Stimulated activated effector memory CD8-positive, alpha-beta T cell treated with anti-CD3 and anti-CD28 coated beads, Interleukin-12 subunit alpha, Interleukin-12 subunit beta, amount 100 ng/mL, for 72 hours (primary cell): ENCODE measurements at regions not wholly inside any gene's neighbourhood (a gene's known extent, or its start where the extent isn't known, plus 50 kb on each side); places are given as distances from the start of the nearest gene placed in this dataset.
"Not testable (repeated sequence)": the region's sequence is repeated elsewhere in the genome, so short reads cannot be mapped to it uniquely, and the experiment has no call there.

Experiments
- ATAC-seq: fragments of 150-1000 bp; cut with Tn5 transposase; 2 replicates; pipeline ENCODE4 v1.10.0; 2021
- DNase-seq, 2 donors: peaks; one replicate each; pipeline ENCODE4 v3.0.0; 2021 to 2022; ENCODE audit warnings: low spot score in 2 of 2
- H3K27ac Mint-ChIP-seq: one replicate; pipeline ENCODE4 v1.8.0; 2022; ENCODE audit warnings: mild to moderate bottlenecking, mixed read lengths
- H3K36me3 Mint-ChIP-seq: one replicate; pipeline ENCODE4 v1.8.0; 2022; ENCODE audit warnings: mild to moderate bottlenecking, mixed read lengths
- H3K4me1 Mint-ChIP-seq: one replicate; pipeline ENCODE4 v1.8.0; 2022; ENCODE audit warnings: mixed read lengths
- H3K4me3 Mint-ChIP-seq: one replicate; pipeline ENCODE4 v1.8.0; 2022; ENCODE audit warnings: mild to moderate bottlenecking, mixed read lengths
- H3K9me3 Mint-ChIP-seq: one replicate; pipeline ENCODE4 v1.8.0; 2022; ENCODE audit warnings: mixed read lengths

- Mint-ChIP-seq H3K27ac (peak overlapping the region; percentile 78), H3K36me3 (peaks cover 75% of the 10 kb centered on the region), H3K9me3 (no peaks in the 10 kb centered on the region), H3K4me1 (peaks cover 16% of the 10 kb centered on the region), H3K4me3 (no peak overlapping the region)
- ATAC-seq (no peak), DNase-seq (no peak)
These were observed 194.9 kb downstream of the UTRN start for GRCh38 chr6:144479991-144480390.

GRCh38 chr6:144480473-144480872, 195.3 kb downstream of the UTRN start:
- H3K4me1 Mint-ChIP-seq = peaks cover 13% of the 10 kb centered on the region
- H3K4me3 Mint-ChIP-seq = no peak overlapping the region
- H3K27ac Mint-ChIP-seq = no peak overlapping the region
- no peaks in the 10 kb centered on the region for H3K9me3 Mint-ChIP-seq
- ATAC-seq (no peak), DNase-seq (no peak)
- H3K36me3 Mint-ChIP-seq = peaks cover 75% of the 10 kb centered on the region

- peak overlapping the region; percentile 45 for H3K27ac Mint-ChIP-seq
- H3K4me1 Mint-ChIP-seq = peaks cover 6% of the 10 kb centered on the region
- no peak overlapping the region for H3K4me3 Mint-ChIP-seq
- H3K9me3 Mint-ChIP-seq = no peaks in the 10 kb centered on the region
- ATAC-seq = no peak
- DNase-seq = no peak
- H3K36me3 Mint-ChIP-seq = peaks cover 78% of the 10 kb centered on the region
These were observed 196.4 kb downstream of the UTRN start for GRCh38 chr6:144481527-144481926.

DNA sequence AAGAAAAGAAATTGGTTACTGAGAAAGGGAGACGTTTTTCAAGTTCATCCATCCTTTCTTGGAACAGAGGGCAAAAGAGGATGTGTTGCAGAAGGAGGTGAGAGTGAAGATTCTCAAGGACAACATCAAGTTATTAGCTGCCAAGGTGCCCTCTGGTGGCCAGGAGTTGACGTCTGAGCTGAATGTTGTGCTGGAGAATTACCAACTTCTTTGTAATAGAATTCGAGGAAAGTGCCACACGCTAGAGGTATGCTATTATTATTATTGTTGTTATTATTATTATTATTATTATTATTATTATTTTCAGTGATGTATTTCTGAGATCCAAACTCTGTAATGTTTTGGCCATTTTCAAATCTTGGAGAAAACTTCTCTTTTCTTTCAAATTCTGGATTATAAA, 197.0 kb downstream of the UTRN start:
- ATAC-seq = peak; percentile 80
- Mint-ChIP-seq H3K27ac (peak overlapping the region; percentile 45), H3K4me3 (no peak overlapping the region), H3K36me3 (peaks cover 77% of the 10 kb centered on the region), H3K4me1 (peaks cover 5% of the 10 kb centered on the region), H3K9me3 (no peaks in the 10 kb centered on the region)
- DNase-seq = peak; percentile 38 to 70

DNA sequence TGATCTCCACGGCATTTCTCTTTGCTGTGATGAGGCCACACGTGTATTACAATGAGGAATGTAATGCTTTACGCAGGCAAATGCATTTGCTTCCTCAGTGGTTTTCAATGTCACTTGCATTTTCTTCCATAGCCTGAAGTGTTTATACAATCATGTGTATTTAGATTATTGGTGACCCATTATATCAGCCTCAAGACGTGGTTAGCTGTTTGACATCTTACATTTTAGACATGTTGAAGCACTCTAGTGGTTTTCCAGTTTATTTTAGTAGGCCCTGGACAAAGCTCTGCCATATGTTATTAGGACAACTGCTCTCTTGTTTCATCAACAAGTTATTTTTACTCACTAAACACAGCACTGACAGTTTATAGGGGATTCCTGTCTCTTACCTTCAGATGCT, 200.4 kb downstream of the UTRN start:
- no peak overlapping the region for H3K4me3 Mint-ChIP-seq
- H3K27ac Mint-ChIP-seq = no peak overlapping the region
- no peaks in the 10 kb centered on the region for H3K4me1 Mint-ChIP-seq
- peaks cover 73% of the 10 kb centered on the region for H3K36me3 Mint-ChIP-seq
- DNase-seq (no peak), ATAC-seq (no peak)
- no peaks in the 10 kb centered on the region for H3K9me3 Mint-ChIP-seq

DNA sequence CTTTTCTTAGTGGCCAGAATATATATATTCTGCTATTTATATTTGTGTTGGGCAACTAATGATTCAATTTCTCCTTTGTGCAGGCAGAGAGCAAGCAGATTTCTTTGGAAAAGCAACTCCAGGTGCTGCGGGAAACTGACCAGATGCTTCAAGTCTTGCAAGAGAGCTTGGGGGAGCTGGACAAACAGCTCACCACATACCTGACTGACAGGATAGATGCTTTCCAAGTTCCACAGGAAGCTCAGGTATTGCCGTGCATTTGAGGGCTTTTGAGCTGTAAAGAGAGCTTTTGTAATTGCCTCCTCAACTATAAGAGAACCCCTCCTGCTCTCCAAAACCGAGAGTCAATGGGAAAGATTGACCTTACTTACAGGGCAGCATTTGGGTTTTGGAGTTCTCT, 203.5 kb downstream of the UTRN start:
- DNase-seq (no peak), ATAC-seq (no peak)
- peaks cover 81% of the 10 kb centered on the region for H3K36me3 Mint-ChIP-seq
- H3K4me3 Mint-ChIP-seq = no peak overlapping the region
- H3K9me3 Mint-ChIP-seq = no peaks in the 10 kb centered on the region
- H3K4me1 Mint-ChIP-seq = no peaks in the 10 kb centered on the region
- H3K27ac Mint-ChIP-seq = no peak overlapping the region

DNA sequence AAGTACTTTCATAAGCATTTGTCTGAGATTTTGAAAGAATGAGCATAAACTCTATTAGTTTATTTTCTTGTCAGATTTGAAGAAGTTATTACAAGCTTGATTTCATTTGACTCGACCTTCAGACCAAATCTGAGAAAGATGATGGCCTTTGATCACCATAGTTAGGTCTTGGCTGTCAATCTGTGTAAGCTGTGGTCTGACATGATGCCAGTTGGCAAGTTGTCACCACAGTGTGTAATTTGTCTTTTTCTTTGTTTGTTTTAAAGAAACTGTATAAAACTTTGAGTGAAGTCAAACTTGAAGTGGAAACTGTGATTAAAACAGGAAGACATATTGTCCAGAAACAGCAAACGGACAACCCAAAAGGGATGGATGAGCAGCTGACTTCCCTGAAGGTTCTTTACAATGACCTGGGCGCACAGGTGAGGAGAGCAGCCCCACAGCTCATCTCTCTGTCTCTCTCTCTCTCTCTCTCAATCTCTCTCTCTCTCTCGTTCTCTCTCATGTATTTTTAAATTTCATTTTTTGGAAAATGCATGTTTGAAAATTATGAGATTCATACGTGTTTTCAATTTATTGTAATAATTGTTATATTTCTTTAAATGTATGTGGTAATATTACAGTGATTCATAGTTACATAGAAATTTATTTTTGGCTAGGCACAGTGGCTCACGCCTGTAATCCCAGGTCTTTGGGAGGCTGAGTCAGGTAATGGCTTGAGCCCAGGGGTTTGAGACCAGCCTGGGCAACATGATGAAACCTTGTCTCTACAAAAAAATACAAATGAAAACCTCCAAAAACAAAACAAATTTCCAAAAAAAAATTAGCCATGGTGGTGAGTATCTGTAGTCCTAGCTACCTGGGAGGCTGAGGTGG, 208.1 kb downstream of the UTRN start:
- ATAC-seq (no peak), DNase-seq (no peak)
- H3K9me3 Mint-ChIP-seq = no peaks in the 10 kb centered on the region
- H3K36me3 Mint-ChIP-seq = peaks cover 55% of the 10 kb centered on the region
- no peak overlapping the region for H3K4me3 Mint-ChIP-seq
- peaks cover 16% of the 10 kb centered on the region for H3K4me1 Mint-ChIP-seq
- no peak overlapping the region for H3K27ac Mint-ChIP-seq

- ATAC-seq = not testable (repeated sequence)
These were observed 209.9 kb downstream of the UTRN start for GRCh38 chr6:144495076-144495475.

GRCh38 chr6:144497650-144498049, 212.5 kb downstream of the UTRN start:
- H3K36me3 Mint-ChIP-seq = peaks cover 40% of the 10 kb centered on the region

More at GRCh38 chr6:144495076-144495475, 209.9 kb downstream of the UTRN start:
- DNase-seq, H3K9me3 Mint-ChIP-seq, H3K27ac Mint-ChIP-seq, H3K4me3 Mint-ChIP-seq: not testable (repeated sequence)
- H3K4me1 Mint-ChIP-seq = peaks cover 16% of the 10 kb centered on the region
- peaks cover 56% of the 10 kb centered on the region for H3K36me3 Mint-ChIP-seq

DNA sequence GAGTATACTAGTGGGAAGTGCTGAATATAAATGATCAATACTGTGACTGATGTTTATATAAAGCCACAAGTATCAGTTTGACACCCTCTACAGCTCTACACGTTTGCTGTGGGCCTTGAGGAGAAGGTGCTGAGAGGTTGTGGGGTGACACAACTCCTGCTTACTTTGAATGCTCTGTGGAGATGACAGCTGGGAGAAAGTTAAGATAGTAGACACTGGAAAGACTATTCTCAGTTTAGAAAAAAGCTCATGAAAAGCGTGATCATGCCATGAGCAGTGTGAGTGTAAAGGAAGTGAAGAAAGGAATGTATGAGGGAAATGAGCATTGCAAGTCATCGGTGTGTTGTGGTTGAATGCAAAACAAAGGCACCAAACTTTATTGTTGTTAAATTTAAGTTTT, 215.8 kb downstream of the UTRN start:
- no peak for DNase-seq
- H3K27ac Mint-ChIP-seq = peak overlapping the region; percentile 13
- peaks cover 36% of the 10 kb centered on the region for H3K36me3 Mint-ChIP-seq
- H3K4me1 Mint-ChIP-seq = peaks cover 38% of the 10 kb centered on the region
- H3K9me3 Mint-ChIP-seq = peaks cover 9% of the 10 kb centered on the region
- ATAC-seq = peak; percentile 87
- H3K4me3 Mint-ChIP-seq = no peak overlapping the region

More at GRCh38 chr6:144497650-144498049, 212.5 kb downstream of the UTRN start:
- DNase-seq = no peak
- Mint-ChIP-seq H3K27ac (no peak overlapping the region), H3K4me1 (peaks cover 22% of the 10 kb centered on the region), H3K9me3 (no peaks in the 10 kb centered on the region), H3K4me3 (no peak overlapping the region)
- ATAC-seq = no peak

DNA sequence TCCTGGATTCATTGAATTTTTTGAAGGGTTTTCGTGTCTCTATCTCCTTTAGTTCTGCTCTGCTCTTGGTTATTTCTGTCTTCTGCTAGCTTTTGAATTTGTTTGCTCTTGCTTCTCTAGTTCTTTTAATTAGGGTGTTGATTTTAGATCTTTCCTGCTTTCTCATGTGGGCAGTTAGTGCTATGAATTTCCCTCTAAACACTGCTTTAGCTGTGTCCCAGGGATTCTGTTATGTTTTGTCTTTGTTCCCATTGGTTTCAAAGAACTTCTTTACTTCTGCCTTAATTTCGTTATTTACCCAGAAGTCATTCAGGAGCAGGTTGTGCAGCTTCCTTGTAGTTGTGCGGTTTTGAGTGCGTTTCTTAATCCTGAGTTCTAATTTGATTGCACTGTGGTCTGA, 220.1 kb downstream of the UTRN start:
- Mint-ChIP-seq H3K4me1 (peaks cover 25% of the 10 kb centered on the region), H3K36me3 (peaks cover 36% of the 10 kb centered on the region), H3K9me3 (peaks cover 11% of the 10 kb centered on the region)
- H3K27ac Mint-ChIP-seq, DNase-seq, ATAC-seq, H3K4me3 Mint-ChIP-seq: not testable (repeated sequence)

DNA sequence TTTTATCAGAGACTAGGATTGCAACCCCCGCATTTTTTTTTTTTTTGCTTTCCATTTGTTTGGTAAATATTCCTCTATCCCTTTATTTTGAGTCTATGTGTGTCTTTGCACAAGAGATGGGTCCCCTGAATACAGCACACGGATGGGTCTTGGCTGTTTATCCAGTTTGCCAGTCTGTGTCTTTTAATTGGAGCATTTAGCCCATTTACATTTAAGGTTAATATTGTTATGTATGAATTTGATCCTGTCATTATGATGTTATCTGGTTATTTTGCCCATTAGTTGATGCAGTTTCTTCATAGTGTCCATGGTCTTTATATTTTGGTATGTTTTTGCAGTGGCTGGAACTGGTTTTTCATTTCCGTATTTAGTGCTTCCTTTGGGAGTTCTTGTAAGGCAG, 220.9 kb downstream of the UTRN start:
- H3K27ac Mint-ChIP-seq, H3K4me3 Mint-ChIP-seq, ATAC-seq, DNase-seq: not testable (repeated sequence)
- H3K4me1 Mint-ChIP-seq = peaks cover 20% of the 10 kb centered on the region
- peaks cover 11% of the 10 kb centered on the region for H3K9me3 Mint-ChIP-seq
- H3K36me3 Mint-ChIP-seq = peaks cover 36% of the 10 kb centered on the region

- H3K9me3 Mint-ChIP-seq = peaks cover 11% of the 10 kb centered on the region
- peaks cover 25% of the 10 kb centered on the region for H3K36me3 Mint-ChIP-seq
- ATAC-seq, H3K4me3 Mint-ChIP-seq, DNase-seq: not testable (repeated sequence)
- H3K27ac Mint-ChIP-seq = peak overlapping the region; percentile 84
- H3K4me1 Mint-ChIP-seq = peaks cover 17% of the 10 kb centered on the region
These were observed 222.7 kb downstream of the UTRN start for GRCh38 chr6:144507772-144508312.

GRCh38 chr6:144510859-144511258, 225.7 kb downstream of the UTRN start:
- Mint-ChIP-seq H3K4me3 (no peak overlapping the region), H3K36me3 (peaks cover 39% of the 10 kb centered on the region), H3K27ac (no peak overlapping the region), H3K9me3 (peaks cover 3% of the 10 kb centered on the region), H3K4me1 (peaks cover 4% of the 10 kb centered on the region)
- ATAC-seq = no peak
- no peak for DNase-seq

- ATAC-seq = no peak
- Mint-ChIP-seq H3K4me3 (no peak overlapping the region), H3K9me3 (no peaks in the 10 kb centered on the region), H3K36me3 (peaks cover 68% of the 10 kb centered on the region), H3K4me1 (no peaks in the 10 kb centered on the region), H3K27ac (no peak overlapping the region)
- no peak for DNase-seq
These were observed 230.6 kb downstream of the UTRN start for GRCh38 chr6:144515761-144516160.

GRCh38 chr6:144519426-144519825, 234.3 kb downstream of the UTRN start:
- no peak overlapping the region for H3K4me3 Mint-ChIP-seq
- peaks cover 85% of the 10 kb centered on the region for H3K36me3 Mint-ChIP-seq
- no peak overlapping the region for H3K27ac Mint-ChIP-seq
- H3K4me1 Mint-ChIP-seq = no peaks in the 10 kb centered on the region
- H3K9me3 Mint-ChIP-seq = no peaks in the 10 kb centered on the region
- ATAC-seq (no peak), DNase-seq (no peak)
